GM12875 (cell line): ENCODE measurements at regions not wholly inside any gene's neighbourhood (a gene's known extent, or its start where the extent isn't known, plus 50 kb on each side); places are given as distances from the start of the nearest gene placed in this dataset.

Experiments used
- H3K4me3 ChIP-seq: one replicate; pipeline ENCODE4 v1.5.1; 2011; ENCODE audit warnings: low read depth, low read length, control low read depth
- CTCF ChIP-seq: IDR thresholded peaks from 2 replicates; pipeline ENCODE4 v1.5.1; 2011; ENCODE audit warnings: low read depth, mild to moderate bottlenecking, control low read depth, inconsistent platforms, low read length, moderate library complexity, borderline replicate concordance; ENCODE audit not compliant: insufficient read depth

- H3K4me3 ChIP-seq, result no peak overlapping the region
- no peak for TF ChIP-seq CTCF
These were observed 146.3 kb downstream of the ZNF22 start for GRCh38 chr10:45147000-45147399.

GRCh38 chr10:45150997-45151396 is 150.3 kb downstream of the ZNF22 start:
- TF ChIP-seq CTCF, result no peak
- H3K4me3 ChIP-seq, result no peak overlapping the region

GRCh38 chr10:45151467-45152214 is 150.9 kb downstream of the ZNF22 start:
- no peak overlapping the region for H3K4me3 ChIP-seq
- no peak for TF ChIP-seq CTCF

GRCh38 chr10:45152726-45153125 is 152.0 kb downstream of the ZNF22 start:
- no peak for TF ChIP-seq CTCF
- no peak overlapping the region for H3K4me3 ChIP-seq

GRCh38 chr10:45154502-45154901 is 153.8 kb downstream of the ZNF22 start:
- TF ChIP-seq CTCF, result no peak
- no peak overlapping the region for H3K4me3 ChIP-seq

GRCh38 chr10:45155784-45156183 is 155.1 kb downstream of the ZNF22 start:
- TF ChIP-seq CTCF, result peak; percentile 25; the same call in 1 of the 2 replicates
- H3K4me3 ChIP-seq, result no peak overlapping the region

GRCh38 chr10:45160271-45160670 is 155.1 kb downstream of the OR13A1 start:
- TF ChIP-seq CTCF, result no peak
- no peak overlapping the region for H3K4me3 ChIP-seq
